ENCODE measurements at regions not wholly inside any gene's neighbourhood (a gene's known extent, or its start where the extent isn't known, plus 50 kb on each side); places are given as distances from the start of the nearest gene placed in this dataset.

DNA sequence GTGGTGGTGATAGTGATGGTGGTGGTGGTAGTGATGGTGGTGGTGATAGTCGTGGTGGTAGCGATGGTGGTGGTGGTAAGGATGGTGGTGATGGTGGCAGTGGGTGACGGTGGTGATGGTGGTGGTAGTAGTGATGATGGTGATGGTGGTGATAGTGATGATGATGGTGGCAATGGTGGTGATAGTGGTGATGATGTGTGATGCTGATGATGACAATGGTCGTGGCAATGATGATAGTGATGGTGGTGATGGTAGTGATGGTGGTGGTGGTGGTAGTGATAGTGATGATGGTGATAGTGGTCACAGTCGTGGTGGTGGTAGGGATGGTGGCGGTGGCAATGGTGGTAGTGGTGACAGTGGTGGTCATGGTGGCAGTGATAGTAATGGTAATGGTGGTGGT, 243.9 kb upstream of the RAB6C start (continued):
- TF ChIP-seq ZBTB40 (IDR thresholded peaks at IDR 0.05): peak; percentile 6; the same call in 1 of the 2 replicates
- TF ChIP-seq ZBTB40 (CRISPR knock-in tag; IDR thresholded peaks at IDR 0.05): no peak
- TF ChIP-seq DPF2 (CRISPR knock-in tag; IDR thresholded peaks at IDR 0.05; ENCODE audit: borderline replicate concordance, low read depth): no peak
- no peak for TF ChIP-seq RAD21 (CRISPR knock-in tag; IDR thresholded peaks at IDR 0.05)
- TF ChIP-seq ZNF296 (CRISPR knock-in tag; conservative IDR thresholded peaks at IDR 0.05): no peak
- peak; percentile 86 for TF ChIP-seq CREB1 (IDR thresholded peaks at IDR 0.05)
- no peak for TF ChIP-seq CREB1 (CRISPR knock-in tag; IDR thresholded peaks at IDR 0.05)
- peak; percentile 41; the same call in 1 of the 2 replicates for TF ChIP-seq FOXP1 (IDR thresholded peaks at IDR 0.05)
- TF ChIP-seq FOXP1 (CRISPR knock-in tag; IDR thresholded peaks at IDR 0.05): no peak
- TF ChIP-seq ZFYVE20 (CRISPR knock-in tag; IDR thresholded peaks at IDR 0.05; ENCODE audit: borderline replicate concordance, low read depth): no peak
